ENCODE measurements at regions not wholly inside any gene's neighbourhood (a gene's known extent, or its start where the extent isn't known, plus 50 kb on each side); places are given as distances from the start of the nearest gene placed in this dataset.

- Histone ChIP-seq H3K4me3 (no peak overlapping the region), H3K4me1 (replicated peaks) (no peaks in the 10 kb centered on the region), H3K36me3 (no peaks in the 10 kb centered on the region), H3K9me3 (no peaks in the 10 kb centered on the region), H3K27me3 (replicated peaks; ENCODE audit: insufficient read depth) (no peaks in the 10 kb centered on the region), H3K27ac (no peak overlapping the region)
- 94% methylated on average over 2 of the region's 2 CpGs for WGBS
- intact Hi-C loops (cut with DNase I) = no loop called here
- DNase-seq (ENCODE audit: low spot score) = no peak
- TF ChIP-seq POLR2A (IDR thresholded peaks at IDR 0.05) (no peak), CTCF (IDR thresholded peaks at IDR 0.05) (no peak), POLR2AphosphoS5 (IDR thresholded peaks at IDR 0.05) (no peak)
Observed at GRCh38 chr11:15745266-15745665, 611.1 kb downstream of the SOX6 start.

GRCh38 chr11:15747671-15748070 is 608.7 kb downstream of the SOX6 start:
- no peak for TF ChIP-seq POLR2A (IDR thresholded peaks at IDR 0.05)
- no peak for TF ChIP-seq POLR2AphosphoS5 (IDR thresholded peaks at IDR 0.05)
- TF ChIP-seq CTCF (IDR thresholded peaks at IDR 0.05) = no peak
- intact Hi-C loops (cut with DNase I) = no loop called here
- WGBS = 22% methylated on average over 2 of the region's 2 CpGs

GRCh38 chr11:15748132-15748531 is 608.2 kb downstream of the SOX6 start:
- no peak for TF ChIP-seq POLR2AphosphoS5 (IDR thresholded peaks at IDR 0.05)
- no peak for TF ChIP-seq POLR2A (IDR thresholded peaks at IDR 0.05)
- no peak for TF ChIP-seq CTCF (IDR thresholded peaks at IDR 0.05)
- Histone ChIP-seq H3K4me1 (replicated peaks) (no peaks in the 10 kb centered on the region), H3K36me3 (no peaks in the 10 kb centered on the region), H3K9me3 (no peaks in the 10 kb centered on the region), H3K4me3 (no peak overlapping the region), H3K27ac (no peak overlapping the region), H3K27me3 (replicated peaks; ENCODE audit: insufficient read depth) (no peaks in the 10 kb centered on the region)
- intact Hi-C loops (cut with DNase I) = no loop called here
- DNase-seq (ENCODE audit: low spot score) = no peak

More at GRCh38 chr11:15747671-15748070, 608.7 kb downstream of the SOX6 start:
- Histone ChIP-seq H3K27me3 (replicated peaks; ENCODE audit: insufficient read depth) (no peaks in the 10 kb centered on the region), H3K36me3 (no peaks in the 10 kb centered on the region), H3K27ac (no peak overlapping the region), H3K4me3 (no peak overlapping the region), H3K9me3 (no peaks in the 10 kb centered on the region), H3K4me1 (replicated peaks) (no peaks in the 10 kb centered on the region)
- no peak for DNase-seq (ENCODE audit: low spot score)

GRCh38 chr11:15748741-15749140 is 607.6 kb downstream of the SOX6 start:
- H3K9me3 ChIP-seq = no peaks in the 10 kb centered on the region
- H3K4me1 ChIP-seq (replicated peaks) = no peaks in the 10 kb centered on the region
- H3K27me3 ChIP-seq (replicated peaks; ENCODE audit: insufficient read depth) = no peaks in the 10 kb centered on the region
- 71% methylated on average over 2 of the region's 2 CpGs for WGBS
- DNase-seq (ENCODE audit: low spot score) = no peak
- no peak for TF ChIP-seq POLR2AphosphoS5 (IDR thresholded peaks at IDR 0.05)
- no peak for TF ChIP-seq CTCF (IDR thresholded peaks at IDR 0.05)
- no peak for TF ChIP-seq POLR2A (IDR thresholded peaks at IDR 0.05)
- no peak overlapping the region for H3K27ac ChIP-seq
- H3K36me3 ChIP-seq = no peaks in the 10 kb centered on the region
- H3K4me3 ChIP-seq = no peak overlapping the region
- intact Hi-C loops (cut with DNase I) = no loop called here

GRCh38 chr11:15750535-15751308 is 605.6 kb downstream of the SOX6 start:
- DNase-seq (ENCODE audit: low spot score) = no peak
- Histone ChIP-seq H3K27me3 (replicated peaks; ENCODE audit: insufficient read depth) (no peaks in the 10 kb centered on the region), H3K27ac (no peak overlapping the region), H3K4me1 (replicated peaks) (no peaks in the 10 kb centered on the region), H3K4me3 (no peak overlapping the region), H3K36me3 (no peaks in the 10 kb centered on the region), H3K9me3 (no peaks in the 10 kb centered on the region)
- 56% methylated on average over 11 of the region's 11 CpGs for WGBS
- intact Hi-C loops (cut with DNase I) = no loop called here
- TF ChIP-seq POLR2A (IDR thresholded peaks at IDR 0.05) (no peak), CTCF (IDR thresholded peaks at IDR 0.05) (no peak), POLR2AphosphoS5 (IDR thresholded peaks at IDR 0.05) (no peak)
